Bronchial epithelial cell (primary cell): ENCODE measurements at regions not wholly inside any gene's neighbourhood (a gene's known extent, or its start where the extent isn't known, plus 50 kb on each side); places are given as distances from the start of the nearest gene placed in this dataset.

ENCODE experiments used
- DNase-seq: peaks from one replicate; pipeline ENCODE4 v3.0.0-alpha.2; 2010; ENCODE audit warnings: low read depth
- FAIRE-seq: peaks from 2 replicates; lab custom pipeline; 2011; peaks lifted over from hg19 to GRCh38; lab: Jason Lieb, UNC
- H3K27me3 ChIP-seq: 2 replicates; pipeline ENCODE4 v1.5.1; 2011; ENCODE audit warnings: low read length; ENCODE audit not compliant: control insufficient read depth, insufficient read depth
- H3K36me3 ChIP-seq: 2 replicates; pipeline ENCODE4 v1.5.1; 2011; ENCODE audit warnings: low read length; ENCODE audit not compliant: control insufficient read depth, insufficient read depth
- H3K4me3 ChIP-seq: 2 replicates; pipeline ENCODE4 v1.5.1; 2011; ENCODE audit warnings: mild to moderate bottlenecking, low read depth, low read length, control low read depth
- CTCF ChIP-seq: IDR thresholded peaks from 2 replicates; pipeline ENCODE4 v1.5.1; 2011; ENCODE audit warnings: mild to moderate bottlenecking, moderate library complexity, low read length, control low read depth, inconsistent platforms; ENCODE audit not compliant: insufficient read depth, severe bottlenecking

GRCh38 chr9:80163889-80164288 is 592.1 kb downstream of the TLE4 start:
- no peak for FAIRE-seq

GRCh38 chr9:80158554-80159170 is 586.9 kb downstream of the TLE4 start:
- no peak for FAIRE-seq
- DNase-seq: no peak
- Histone ChIP-seq H3K4me3 (no peak overlapping the region), H3K36me3 (no peaks in the 10 kb centered on the region), H3K27me3 (no peaks in the 10 kb centered on the region)
- TF ChIP-seq CTCF: no peak

More at GRCh38 chr9:80163889-80164288, 592.1 kb downstream of the TLE4 start:
- H3K36me3 ChIP-seq: no peaks in the 10 kb centered on the region
- H3K4me3 ChIP-seq: no peak overlapping the region
- TF ChIP-seq CTCF: no peak
- H3K27me3 ChIP-seq: no peaks in the 10 kb centered on the region
- no peak for DNase-seq

DNA sequence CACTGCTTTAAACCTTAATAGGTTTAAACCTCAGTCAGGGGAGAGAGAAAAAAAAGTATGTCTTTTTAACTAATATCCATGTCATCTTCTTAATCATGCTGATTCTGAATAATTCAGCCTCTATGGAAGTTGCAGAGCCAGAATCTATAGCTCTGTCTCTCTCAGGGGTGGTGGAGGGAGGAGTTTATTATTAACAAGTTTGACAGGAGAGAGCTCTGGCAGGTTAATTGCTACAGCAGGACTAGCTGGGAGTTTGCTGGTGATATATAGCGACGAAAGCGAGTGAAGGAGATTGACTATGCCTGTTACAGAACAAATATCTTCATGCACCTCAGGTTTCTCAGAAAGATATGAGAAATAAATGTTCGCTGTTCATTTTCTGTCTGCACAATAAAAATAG is 586.4 kb downstream of the TLE4 start:
- Histone ChIP-seq H3K36me3 (no peaks in the 10 kb centered on the region), H3K4me3 (no peak overlapping the region), H3K27me3 (no peaks in the 10 kb centered on the region)
- DNase-seq (no peak), FAIRE-seq (no peak)
- TF ChIP-seq CTCF: no peak

DNA sequence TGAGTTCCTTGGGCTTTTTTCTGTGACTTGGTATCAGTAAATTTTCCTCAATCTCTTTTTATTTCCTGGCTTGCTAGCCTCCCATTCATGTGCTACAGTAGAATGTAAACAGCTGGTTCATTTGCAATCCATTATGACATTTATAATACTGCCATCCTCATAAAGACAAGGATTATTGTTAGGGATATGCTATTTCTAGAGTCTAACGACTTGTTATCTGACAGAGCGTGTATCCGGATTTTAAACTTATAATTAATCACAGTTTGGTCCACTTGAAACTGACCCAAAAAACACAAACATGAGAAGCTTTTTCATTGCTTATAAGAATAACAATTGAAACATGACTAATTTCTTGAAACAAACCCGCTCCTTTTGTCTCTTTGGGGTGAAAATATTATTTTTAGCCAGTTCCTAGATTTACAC is 585.8 kb downstream of the TLE4 start:
- no peak for DNase-seq
- Histone ChIP-seq H3K4me3 (no peak overlapping the region), H3K27me3 (no peaks in the 10 kb centered on the region), H3K36me3 (no peaks in the 10 kb centered on the region)
- TF ChIP-seq CTCF: no peak
- no peak for FAIRE-seq

GRCh38 chr9:80156756-80157472 is 585.1 kb downstream of the TLE4 start:
- no peaks in the 10 kb centered on the region for H3K36me3 ChIP-seq
- DNase-seq (no peak), FAIRE-seq (no peak)
- no peak overlapping the region for H3K4me3 ChIP-seq
- no peak for TF ChIP-seq CTCF
- H3K27me3 ChIP-seq: no peaks in the 10 kb centered on the region
